ENCODE measurements at regions not wholly inside any gene's neighbourhood (a gene's known extent, or its start where the extent isn't known, plus 50 kb on each side); places are given as distances from the start of the nearest gene placed in this dataset.
"Not testable (repeated sequence)": the region's sequence is repeated elsewhere in the genome, so short reads cannot be mapped to it uniquely, and the experiment has no call there.

GRCh38 chr5:154702477-154702876, 52.7 kb upstream of the LARP1 start:
- Histone ChIP-seq H3K36me3 (no peaks in the 10 kb centered on the region), H3K4me1 (peaks cover 0 to 6% (median 0%) of the 10 kb centered on the region in 3 donors), H3K27me3 (no peaks in the 10 kb centered on the region), H3K27ac (no peak overlapping the region), H3K4me3 (no peak overlapping the region), H3K9me3 (no peaks in the 10 kb centered on the region)
- WGBS, 2 donors: 82 to 95% methylated on average over 4 to 5 of the region's 5 CpGs
- TF ChIP-seq POLR2A (IDR thresholded peaks at IDR 0.05) (no peak), CTCF (IDR thresholded peaks at IDR 0.05) (no peak)
- intact Hi-C loops (cut with DNase I): no loop called here
- DNase-seq: no peak

- intact Hi-C loops (cut with DNase I); DNase-seq; H3K36me3 ChIP-seq; H3K4me1 ChIP-seq; H3K27me3 ChIP-seq; H3K9me3 ChIP-seq; H3K27ac ChIP-seq; H3K4me3 ChIP-seq: not testable (repeated sequence)
- WGBS, 2 donors: 49 to 92% methylated on average over 2 to 4 of the region's 4 CpGs
Observed at GRCh38 chr5:154701725-154702124, 53.5 kb upstream of the LARP1 start.

- DNase-seq: no peak
- TF ChIP-seq POLR2A (IDR thresholded peaks at IDR 0.05) (no peak), CTCF (IDR thresholded peaks at IDR 0.05) (no peak)
- Histone ChIP-seq H3K27ac (no peak overlapping the region), H3K9me3 (no peaks in the 10 kb centered on the region), H3K4me3 (no peak overlapping the region), H3K36me3 (no peaks in the 10 kb centered on the region), H3K4me1 (peaks cover 0 to 6% (median 0%) of the 10 kb centered on the region in 3 donors), H3K27me3 (no peaks in the 10 kb centered on the region)
- intact Hi-C loops (cut with DNase I): no loop called here
- WGBS, 2 donors: 57 to 63% methylated on average over 2 to 3 of the region's 3 CpGs
Observed at GRCh38 chr5:154701181-154701580, 54.0 kb upstream of the LARP1 start.

- intact Hi-C loops (cut with DNase I): not testable (repeated sequence)
Observed at GRCh38 chr5:154700289-154700928, 54.8 kb upstream of the LARP1 start.

GRCh38 chr5:154698763-154699162, 56.4 kb upstream of the LARP1 start:
- WGBS, 2 donors: 89 to 90% methylated on average over 6 of the region's 6 CpGs
- intact Hi-C loops (cut with DNase I): no loop called here
- Histone ChIP-seq H3K27ac (no peak overlapping the region), H3K36me3 (no peaks in the 10 kb centered on the region), H3K9me3 (no peaks in the 10 kb centered on the region), H3K4me1 (peaks cover 0 to 6% (median 0%) of the 10 kb centered on the region in 3 donors), H3K4me3 (no peak overlapping the region), H3K27me3 (no peaks in the 10 kb centered on the region)
- no peak for DNase-seq
- no peak for TF ChIP-seq CTCF (IDR thresholded peaks at IDR 0.05)
- no peak for TF ChIP-seq POLR2A (IDR thresholded peaks at IDR 0.05)

More at GRCh38 chr5:154700289-154700928, 54.8 kb upstream of the LARP1 start:
- not testable (repeated sequence) for H3K4me3 ChIP-seq, H3K27ac ChIP-seq, H3K27me3 ChIP-seq, DNase-seq, H3K9me3 ChIP-seq, H3K4me1 ChIP-seq, H3K36me3 ChIP-seq
- 88 to 97% methylated on average over 6 to 10 of the region's 10 CpGs for WGBS, 2 donors

GRCh38 chr5:154697371-154697770, 57.8 kb upstream of the LARP1 start:
- no peak for TF ChIP-seq POLR2A (IDR thresholded peaks at IDR 0.05)
- TF ChIP-seq CTCF (IDR thresholded peaks at IDR 0.05): no peak
- intact Hi-C loops (cut with DNase I): no loop called here
- WGBS, 2 donors: 71 to 80% methylated on average over 5 of the region's 5 CpGs

More at GRCh38 chr5:154697371-154697770, 57.8 kb upstream of the LARP1 start:
- no peak overlapping the region for H3K27ac ChIP-seq
- no peaks in the 10 kb centered on the region for H3K27me3 ChIP-seq
- H3K4me1 ChIP-seq: peaks cover 0 to 12% (median 4%) of the 10 kb centered on the region in 3 donors
- H3K36me3 ChIP-seq: no peaks in the 10 kb centered on the region
- DNase-seq: no peak
- H3K4me3 ChIP-seq: no peak overlapping the region
- H3K9me3 ChIP-seq: no peaks in the 10 kb centered on the region

Data from esophagus squamous epithelium (tissue), 5 donors.